Occipital lobe (tissue), 1 donor: ENCODE measurements at regions not wholly inside any gene's neighbourhood (a gene's known extent, or its start where the extent isn't known, plus 50 kb on each side); places are given as distances from the start of the nearest gene placed in this dataset. TPM values are rescaled to one million over a fixed set of nuclear protein-coding genes. Genes with fewer than 3 reads are reported as not detected.

ENCODE experiments used
- small RNA-seq: library from RNA; depleted of rRNA; stranded (forward); fragments of <200 nt; gene quantifications from one replicate; pipeline ENCODE3, GENCODE V24; 2014

Small RNA genes in the stretch of these regions (small RNA-seq; reads per million reads assigned to genes)
- gene AC008834.1 (not detected), gene AC074133.1 (not detected), gene MRPS35P2 (not detected)
